Endometrial microvascular endothelial cells (primary cell): ENCODE measurements at regions not wholly inside any gene's neighbourhood (a gene's known extent, or its start where the extent isn't known, plus 50 kb on each side); places are given as distances from the start of the nearest gene placed in this dataset.

Experiments
- in situ Hi-C: cut with HindIII; loops from 2 replicates; pipeline ENCODE4 v1.10.0; 2017; ENCODE audit warnings: low sequenced_read_pairs, low pct_unique_long_range_greater_than_20kb; ENCODE audit errors: inconsistent ontology term

GRCh38 chr17:77481476-77482374 is 341.0 kb downstream of the SEC14L1 start:
- in situ Hi-C loops: no loop called here

- in situ Hi-C loops: no loop called here
Observed at GRCh38 chr17:77482375-77483127, 341.8 kb downstream of the SEC14L1 start.

DNA sequence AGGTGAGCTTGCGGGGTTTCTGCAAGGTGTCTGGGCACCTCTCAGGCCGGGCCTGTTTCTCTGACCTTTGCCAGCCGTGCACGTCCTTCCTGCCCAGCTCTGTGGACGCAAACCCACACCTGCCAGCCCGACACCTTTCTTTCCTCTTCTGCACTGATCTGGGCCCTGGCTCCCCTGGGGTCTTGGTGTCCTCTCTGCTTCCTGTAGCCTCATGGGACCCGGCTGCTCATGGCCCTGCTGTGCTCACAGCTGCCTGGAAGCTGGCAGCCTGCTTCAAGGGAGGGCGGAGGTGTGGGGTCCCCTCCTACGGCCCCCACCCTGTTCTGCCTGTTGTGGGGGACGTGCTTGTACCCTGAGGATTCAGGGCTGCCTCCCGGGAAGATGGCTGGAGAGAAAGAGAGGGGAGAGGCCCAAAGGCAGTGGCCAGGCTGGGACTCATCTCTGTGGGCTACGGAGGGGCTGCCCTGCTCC is 342.4 kb downstream of the SEC14L1 start:
- in situ Hi-C loops: no loop called here

- in situ Hi-C loops: no loop called here
Observed at GRCh38 chr17:77484111-77484510, 343.3 kb downstream of the SEC14L1 start.

- in situ Hi-C loops: no loop called here
Observed at GRCh38 chr17:77485089-77485833, 344.5 kb downstream of the SEC14L1 start.

DNA sequence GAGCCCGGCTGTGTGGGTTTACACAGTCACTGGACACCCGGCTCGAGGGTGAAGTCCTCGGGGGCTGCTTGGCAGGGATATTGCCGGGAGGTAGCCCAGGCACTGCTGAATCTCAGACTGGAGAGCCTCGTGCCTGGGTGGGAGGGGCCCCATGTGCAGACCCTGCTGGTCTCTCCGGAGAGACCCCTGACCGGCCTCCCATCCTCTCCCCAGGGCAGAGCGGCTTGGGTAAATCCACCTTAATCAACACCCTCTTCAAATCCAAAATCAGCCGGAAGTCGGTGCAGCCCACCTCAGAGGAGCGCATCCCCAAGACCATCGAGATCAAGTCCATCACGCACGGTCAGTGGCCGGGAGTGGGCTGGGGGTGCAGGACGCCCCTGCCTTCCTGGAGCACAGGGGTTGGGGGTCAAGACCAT is 346.5 kb downstream of the SEC14L1 start:
- in situ Hi-C loops: no loop called here

DNA sequence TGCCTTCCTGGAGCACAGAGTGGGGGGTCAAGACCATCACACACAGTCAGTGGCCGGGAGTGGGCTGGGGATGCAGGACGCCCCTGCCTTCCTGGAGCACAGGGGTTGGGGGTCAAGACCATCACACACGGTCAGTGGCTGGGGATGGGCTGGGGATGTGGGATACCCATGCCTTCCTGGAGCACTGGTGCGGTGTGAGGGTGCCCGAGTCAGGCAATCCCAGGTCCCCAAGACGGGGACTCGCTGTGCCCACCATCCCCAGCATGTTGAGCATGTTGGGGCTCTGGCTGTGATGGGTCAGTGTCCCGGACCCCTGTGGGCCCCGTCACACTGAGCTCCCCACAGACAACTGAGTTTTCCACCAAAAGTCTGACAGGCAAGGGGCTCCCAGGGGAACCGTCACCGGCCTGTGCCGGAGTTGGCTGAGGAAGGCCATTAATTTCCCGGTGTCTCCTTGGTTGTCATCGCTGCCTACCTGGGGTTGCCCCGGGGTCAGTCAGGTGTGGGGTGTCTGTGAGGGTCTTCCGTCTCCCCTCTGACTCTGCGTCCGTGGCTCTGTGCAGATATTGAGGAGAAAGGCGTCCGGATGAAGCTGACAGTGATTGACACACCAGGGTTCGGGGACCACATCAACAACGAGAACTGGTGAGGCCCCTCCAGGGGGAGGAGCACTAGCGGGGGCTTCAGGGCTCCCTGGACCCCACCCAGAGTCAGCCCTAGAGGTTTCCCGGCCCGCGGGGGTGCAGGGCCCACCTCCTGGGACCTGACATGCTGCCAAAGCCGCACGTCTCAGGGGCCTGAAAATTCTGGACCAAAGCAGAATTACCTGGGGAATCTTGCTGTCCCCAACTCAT is 347.1 kb downstream of the SEC14L1 start:
- in situ Hi-C loops: no loop called here

GRCh38 chr17:77488531-77489238 is 347.9 kb downstream of the SEC14L1 start:
- in situ Hi-C loops: no loop called here

GRCh38 chr17:77489239-77489892 is 348.6 kb downstream of the SEC14L1 start:
- in situ Hi-C loops: no loop called here

DNA sequence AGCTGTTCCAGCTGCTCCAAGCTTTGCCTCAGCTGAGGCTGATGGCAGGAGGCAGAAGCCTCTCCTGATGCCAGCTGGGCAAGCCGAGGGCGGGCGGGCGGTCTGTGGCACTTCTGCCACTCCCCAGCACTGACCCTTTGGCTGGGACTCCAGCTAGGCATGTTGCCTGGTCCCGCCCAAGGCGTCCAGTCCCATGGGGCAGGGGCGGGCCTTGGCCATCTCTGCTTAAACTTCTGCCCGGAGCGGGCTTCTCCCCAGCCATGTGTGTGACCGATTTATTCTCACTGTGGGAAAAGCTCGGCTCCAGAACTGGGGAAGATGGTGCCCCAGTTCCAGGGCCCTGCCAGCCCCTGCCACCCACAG is 349.1 kb downstream of the SEC14L1 start:
- in situ Hi-C loops: no loop called here

- in situ Hi-C loops: no loop called here
Observed at GRCh38 chr17:77490361-77491183, 349.8 kb downstream of the SEC14L1 start.

GRCh38 chr17:77491921-77492445 is 351.2 kb downstream of the SEC14L1 start:
- in situ Hi-C loops: no loop called here

DNA sequence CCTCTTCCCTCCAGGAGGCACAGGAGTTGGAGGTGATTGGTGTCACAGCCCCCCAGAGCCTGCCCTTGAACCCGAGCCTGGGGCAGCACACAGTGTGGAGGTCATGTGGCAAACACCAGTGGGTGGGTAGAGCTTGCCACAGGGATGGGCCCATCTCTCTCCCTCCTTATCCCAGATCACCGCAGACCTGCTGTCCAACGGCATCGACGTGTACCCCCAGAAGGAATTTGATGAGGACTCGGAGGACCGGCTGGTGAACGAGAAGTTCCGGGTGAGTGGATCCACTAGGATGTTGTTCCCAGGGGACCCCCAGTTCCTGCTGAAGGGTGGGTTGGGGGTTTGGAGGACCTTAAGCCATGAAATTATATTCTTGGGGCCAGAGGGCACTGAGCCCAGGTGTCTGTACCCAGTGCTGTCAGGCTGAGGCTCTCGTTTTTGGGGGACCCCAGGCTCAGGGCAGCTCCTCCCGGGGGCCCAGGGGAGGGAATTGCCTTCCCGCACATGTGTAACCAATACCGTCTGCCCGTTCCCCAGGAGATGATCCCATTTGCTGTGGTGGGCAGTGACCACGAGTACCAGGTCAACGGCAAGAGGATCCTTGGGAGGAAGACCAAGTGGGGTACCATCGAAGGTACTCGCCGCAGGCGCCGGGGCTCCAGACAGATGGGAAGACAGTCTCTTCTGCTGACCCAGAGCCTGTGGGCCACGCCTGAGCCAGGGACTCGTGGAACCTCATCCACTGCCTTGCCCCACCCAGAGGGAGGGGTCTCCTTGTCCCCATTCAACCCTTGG is 351.9 kb downstream of the SEC14L1 start:
- in situ Hi-C loops: no loop called here

GRCh38 chr17:77493238-77493820 is 352.6 kb downstream of the SEC14L1 start:
- in situ Hi-C loops: no loop called here

DNA sequence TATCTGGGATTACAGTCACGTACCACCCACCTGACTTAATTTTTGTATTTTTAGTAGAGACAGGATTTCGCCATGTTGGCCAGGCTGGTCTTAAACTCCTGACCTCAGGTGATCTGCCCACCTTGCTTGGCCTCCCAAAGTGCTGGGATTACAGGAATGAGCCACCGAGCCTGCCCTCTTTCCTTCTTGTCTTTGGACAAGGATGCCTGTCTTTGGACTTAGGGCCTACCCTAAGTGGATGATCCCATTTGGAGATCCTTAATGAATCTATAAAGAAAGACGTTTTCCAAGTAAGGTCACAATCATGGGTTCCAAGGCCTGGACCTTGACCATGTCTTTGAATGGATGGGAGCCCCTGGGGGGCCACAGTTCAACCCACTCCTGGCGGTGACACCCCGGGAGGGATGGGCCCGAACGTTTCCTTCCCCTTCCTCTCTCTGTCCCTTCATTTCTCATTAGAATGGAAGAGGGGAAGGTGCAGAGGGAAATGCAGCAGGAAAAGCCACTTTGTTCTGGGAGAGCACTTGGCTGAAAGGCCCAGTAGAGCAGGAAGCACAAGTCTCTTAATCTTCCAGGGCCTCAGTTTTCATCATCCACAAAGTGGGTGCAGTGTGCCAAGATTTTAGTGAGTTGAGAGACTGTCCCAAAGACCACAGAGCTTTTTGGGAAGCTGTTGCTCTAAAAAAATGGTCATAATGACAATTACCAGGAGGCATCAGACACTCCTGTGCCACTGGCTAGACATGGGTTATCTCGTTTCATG is 353.3 kb downstream of the SEC14L1 start:
- in situ Hi-C loops: no loop called here
